HepG2 (cell line): ENCODE measurements at regions not wholly inside any gene's neighbourhood (a gene's known extent, or its start where the extent isn't known, plus 50 kb on each side); places are given as distances from the start of the nearest gene placed in this dataset.

ENCODE experiments used
- ATAC-seq: fragments of 200-7000 bp; cut with Tn5 transposase; 3 replicates; pipeline ENCODE4 v1.9.1; 2020; ENCODE audit warnings: mild to moderate bottlenecking, moderate library complexity
- BruUV-seq: library from RNA; stranded (reverse); fragments of 400-500 nt; replicated peaks from 2 replicates; lab custom pipeline; 2021; lab: Mats Ljungman, UMichigan
- CTCF ChIA-PET: fragments of 300-600 bp; formaldehyde crosslinking; extraction: SDS; loops from one replicate; lab custom pipeline; 2021; ENCODE audit warnings: low total read pairs, inconsistent platforms, low intra/inter-chr PET ratio; lab: Yijun Ruan, JAX
- POLR2A ChIA-PET: fragments of 350-600 bp; sonication (Branson Sonifier 250); formaldehyde crosslinking; loops from one replicate; lab custom pipeline; 2020; ENCODE audit warnings: antibody characterized with exemption, inconsistent platforms; lab: Yijun Ruan, JAX
- DNase-seq: peaks from one replicate; pipeline ENCODE4 v3.0.0-alpha.2; 2015; ENCODE audit warnings: low spot score
- FAIRE-seq: peaks from 3 replicates; lab custom pipeline; 2011; peaks lifted over from hg19 to GRCh38; lab: Jason Lieb, UNC
- H2AFZ ChIP-seq: one replicate; pipeline ENCODE4 v1.6.1; 2011; ENCODE audit warnings: low read length, inconsistent platforms
- H3K27ac ChIP-seq: fragments of 300-600 bp; 3 replicates; pipeline ENCODE4 v1.8.0; 2011; ENCODE audit warnings: mixed run types, mild to moderate bottlenecking, mixed read lengths, low read length, inconsistent platforms; ENCODE audit not compliant: insufficient read depth; ENCODE audit errors: extremely low read length
- H3K27me3 ChIP-seq, 2 experiments: fragments of 200-600 bp in 1 of 2; 2 replicates in 1 of 2; 3 replicates in 1 of 2; pipeline versions ENCODE4 v1.6.0 to v1.8.0; 2011; ENCODE audit warnings: low read length in 2 of 2, mild to moderate bottlenecking in 2 of 2, moderate library complexity in 2 of 2, inconsistent platforms in 1 of 2; ENCODE audit not compliant: insufficient read depth in 2 of 2, control insufficient read depth in 1 of 2
- H3K36me3 ChIP-seq, 2 experiments: fragments of 200-600 bp in 1 of 2; replicated peaks in 1 of 2; 2 replicates in 1 of 2; 3 replicates in 1 of 2; pipeline versions ENCODE4 v1.5.1 to v1.8.0; 2011; ENCODE audit warnings: low read length in 2 of 2, inconsistent platforms in 1 of 2; ENCODE audit not compliant: insufficient read depth in 2 of 2, control insufficient read depth in 1 of 2
- H3K4me1 ChIP-seq: 2 replicates; pipeline ENCODE4 v1.5.1; 2012; ENCODE audit warnings: low read length, inconsistent platforms; ENCODE audit not compliant: insufficient read depth
- H3K4me2 ChIP-seq: 2 replicates; pipeline ENCODE4 v1.6.0; 2011; ENCODE audit warnings: low read depth, low read length, inconsistent platforms
- H3K4me3 ChIP-seq, 3 experiments: fragments of 200-600 bp in 1 of 3; sonication (generic), shearing (Covaris generic) in 1 of 3; replicated peaks in 1 of 3; 2 replicates each; pipeline ENCODE4 v1.5.1; 2011 to 2016; ENCODE audit warnings: low read length in 3 of 3, inconsistent platforms in 2 of 3, low read depth in 2 of 3, mild to moderate bottlenecking in 2 of 3, control low read depth in 1 of 3, mixed read lengths in 1 of 3; ENCODE audit not compliant: insufficient read depth in 1 of 3
- H3K79me2 ChIP-seq: one replicate; pipeline ENCODE4 v1.6.1; 2011; ENCODE audit warnings: low read length, inconsistent platforms; ENCODE audit not compliant: insufficient read depth
- H3K9ac ChIP-seq: 2 replicates; pipeline ENCODE4 v1.6.0; 2011; ENCODE audit warnings: mild to moderate bottlenecking, low read depth, low read length, inconsistent platforms; ENCODE audit not compliant: insufficient read depth
- H3K9me3 ChIP-seq: 2 replicates; pipeline ENCODE4 v1.5.1; 2012; ENCODE audit warnings: mild to moderate bottlenecking, low read length
- H4K20me1 ChIP-seq: 2 replicates; pipeline ENCODE4 v1.6.0; 2011; ENCODE audit warnings: inconsistent platforms, mild to moderate bottlenecking, low read length, moderate library complexity; ENCODE audit not compliant: insufficient read depth
- AHR ChIP-seq: IDR thresholded peaks from 2 replicates; pipeline ENCODE4 v1.6.1; 2018; ENCODE audit warnings: missing genetic modification reagents, missing compliant biosample characterization
- ATF3 ChIP-seq: sonication (generic); formaldehyde crosslinking; IDR thresholded peaks from 2 replicates; pipeline ENCODE4 v1.4.0; 2020; ENCODE audit warnings: missing genetic modification reagents
- BORCS8-MEF2B ChIP-seq: sonication (generic); formaldehyde crosslinking; IDR thresholded peaks from 2 replicates; pipeline ENCODE4 v1.8.0; 2022; ENCODE audit warnings: mild to moderate bottlenecking, missing genetic modification reagents
- CBX5 ChIP-seq: sonication (generic); formaldehyde crosslinking; IDR thresholded peaks from 2 replicates; pipeline ENCODE4 v1.4.0; 2020; ENCODE audit warnings: missing genetic modification reagents, borderline replicate concordance
- DDIT3 ChIP-seq: sonication (generic); formaldehyde crosslinking; IDR thresholded peaks from 2 replicates; pipeline ENCODE4 v1.4.0; 2020; ENCODE audit warnings: mild to moderate bottlenecking, missing genetic modification reagents
- DPF2 ChIP-seq: sonication (generic); formaldehyde crosslinking; IDR thresholded peaks from 2 replicates; pipeline ENCODE4 v1.4.0; 2020; ENCODE audit warnings: mild to moderate bottlenecking, low read depth, missing genetic modification reagents, borderline replicate concordance
- ERF ChIP-seq: IDR thresholded peaks from 2 replicates; pipeline ENCODE4 v1.6.1; 2018; ENCODE audit warnings: missing biosample characterization, missing genetic modification reagents
- HMG20B ChIP-seq: conservative IDR thresholded peaks from 2 replicates; pipeline ENCODE4 v1.6.1; 2016; ENCODE audit warnings: missing genetic modification reagents, missing compliant biosample characterization
- HNRNPK ChIP-seq: fragments of 200-400 bp; formaldehyde crosslinking; IDR thresholded peaks from 2 replicates; pipeline ENCODE4 v1.6.1; 2018; ENCODE audit warnings: low read length, low read depth, moderate library complexity, mild to moderate bottlenecking; ENCODE audit not compliant: poor library complexity, severe bottlenecking
- KLF6 ChIP-seq: IDR thresholded peaks from 2 replicates; pipeline ENCODE4 v1.8.0; 2016; ENCODE audit warnings: missing biosample characterization, missing genetic modification reagents
- MIER3 ChIP-seq: IDR thresholded peaks from 2 replicates; pipeline ENCODE4 v1.6.1; 2016; ENCODE audit warnings: missing compliant biosample characterization, borderline replicate concordance
- ZBTB14 ChIP-seq: sonication (generic); formaldehyde crosslinking; IDR thresholded peaks from 2 replicates; pipeline ENCODE4 v1.4.0; 2020; ENCODE audit warnings: missing genetic modification reagents
- ZBTB34 ChIP-seq: sonication (generic); formaldehyde crosslinking; IDR thresholded peaks from 2 replicates; pipeline ENCODE4 v1.8.0; 2022; ENCODE audit warnings: mild to moderate bottlenecking, missing genetic modification reagents
- ZKSCAN5 ChIP-seq: sonication (generic); formaldehyde crosslinking; IDR thresholded peaks from 2 replicates; pipeline ENCODE4 v1.5.1; 2020; ENCODE audit warnings: mild to moderate bottlenecking, missing genetic modification reagents
- ZNF121 ChIP-seq: sonication (generic); formaldehyde crosslinking; IDR thresholded peaks from 2 replicates; pipeline ENCODE4 v1.5.0; 2020; ENCODE audit warnings: mild to moderate bottlenecking, missing genetic modification reagents
- ZNF614 ChIP-seq: IDR thresholded peaks from 2 replicates; pipeline ENCODE4 v1.6.1; 2018; ENCODE audit warnings: missing biosample characterization, missing genetic modification reagents, inconsistent platforms, borderline replicate concordance
- whole genome bisulfite sequencing: methylation state at CpG from one replicate; pipeline ENCODE4 v1.1.6; 2017; ENCODE audit warnings: low lambda C conversion rate; 5-methylcytosine and 5-hydroxymethylcytosine counted together
- in situ Hi-C: cut with HindIII; loops from 2 replicates; pipeline ENCODE4 v1.10.0; 2017; ENCODE audit warnings: low pct_unique_long_range_greater_than_20kb; ENCODE audit not compliant: extremely low pct_ligation_motif_present
- intact Hi-C: fragments of 100-400 bp; cut with micrococcal nuclease; formaldehyde crosslinking; loops from one replicate; pipeline ENCODE4 v1.10.0; 2022; ENCODE audit not compliant: unreplicated experiment

GRCh38 chr7:52465216-52465615 lies 570.2 kb upstream of the POM121L12 start:
- no peak overlapping the region for H3K27ac ChIP-seq
- no peaks in the 10 kb centered on the region for H3K79me2 ChIP-seq
- intact Hi-C loops (no loop called here), in situ Hi-C loops (no loop called here)
- no CpG with 5 or more reads among the region's 1 CpG for WGBS
- no peaks in the 10 kb centered on the region for H4K20me1 ChIP-seq
- no peaks in the 10 kb centered on the region for H3K27me3 ChIP-seq
- H3K4me2 ChIP-seq: no peak overlapping the region
- ChIA-PET CTCF (no interaction called here), POLR2A (no interaction called here)
- no peak for FAIRE-seq
- no peak overlapping the region for H3K4me3 ChIP-seq
- TF ChIP-seq MIER3 (CRISPR knock-in tag) (no peak), DPF2 (CRISPR knock-in tag) (no peak), ERF (CRISPR knock-in tag) (no peak), BORCS8-MEF2B (no peak)
- H3K4me1 ChIP-seq: no peaks in the 10 kb centered on the region
- ATAC-seq: no peak
- H3K9me3 ChIP-seq: peaks cover 38% of the 10 kb centered on the region; the same call in 1 of the 2 replicates
- no peak overlapping the region for H2AFZ ChIP-seq
- no peak for DNase-seq
- no TSS peak for BruUV-seq
- no peaks in the 10 kb centered on the region for H3K36me3 ChIP-seq
- H3K9ac ChIP-seq: no peak overlapping the region

GRCh38 chr7:52463341-52463740 lies 572.1 kb upstream of the POM121L12 start:
- no peaks in the 10 kb centered on the region for H3K4me1 ChIP-seq
- in situ Hi-C loops (no loop called here), intact Hi-C loops (no loop called here)
- H3K4me2 ChIP-seq: no peak overlapping the region
- no peaks in the 10 kb centered on the region for H3K36me3 ChIP-seq
- H3K9ac ChIP-seq: no peak overlapping the region
- ChIA-PET CTCF (no interaction called here), POLR2A (no interaction called here)
- ATAC-seq: no peak
- peaks cover 29% of the 10 kb centered on the region; the same call in 1 of the 2 replicates for H3K9me3 ChIP-seq
- 22% methylated on average over 3 of the region's 3 CpGs for WGBS
- DNase-seq: no peak
- H3K4me3 ChIP-seq: no peak overlapping the region
- H4K20me1 ChIP-seq: no peaks in the 10 kb centered on the region
- no peak overlapping the region for H2AFZ ChIP-seq
- FAIRE-seq: no peak
- H3K27ac ChIP-seq: no peak overlapping the region
- BruUV-seq: no TSS peak
- H3K27me3 ChIP-seq: no peaks in the 10 kb centered on the region
- no peaks in the 10 kb centered on the region for H3K79me2 ChIP-seq
- TF ChIP-seq HMG20B (CRISPR knock-in tag) (no peak), AHR (no peak), CBX5 (CRISPR knock-in tag) (no peak), HNRNPK (no peak), ZBTB34 (CRISPR knock-in tag) (no peak), ZNF121 (CRISPR knock-in tag) (no peak), ATF3 (no peak), ZBTB14 (CRISPR knock-in tag) (no peak), DDIT3 (no peak), ZKSCAN5 (CRISPR knock-in tag) (no peak), KLF6 (no peak), ZNF614 (CRISPR knock-in tag) (no peak)
